ENCODE measurements at regions not wholly inside any gene's neighbourhood (a gene's known extent, or its start where the extent isn't known, plus 50 kb on each side); places are given as distances from the start of the nearest gene placed in this dataset.
"Not testable (repeated sequence)": the region's sequence is repeated elsewhere in the genome, so short reads cannot be mapped to it uniquely, and the experiment has no call there.

DNA sequence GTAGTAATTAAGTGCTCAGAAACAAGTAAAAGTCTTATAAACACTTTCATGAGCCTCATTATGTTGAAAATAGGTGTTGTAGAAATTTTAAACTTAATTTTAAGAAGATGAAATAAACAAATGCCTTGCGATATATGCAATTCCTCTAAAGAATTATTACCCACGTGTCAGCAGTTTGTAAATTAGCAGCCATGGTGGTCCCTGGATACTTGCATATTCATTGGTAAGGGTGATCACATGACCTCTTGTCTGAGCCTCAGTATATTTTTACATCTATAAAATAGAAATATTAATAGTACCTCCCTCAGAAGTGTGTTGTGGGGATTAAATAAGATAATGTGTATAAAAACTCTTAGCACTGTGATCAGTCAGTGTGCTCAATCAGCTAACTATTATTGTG lies 141.5 kb upstream of the SVIL start:
- in situ Hi-C loops (cut with HindIII; ENCODE audit: low pct_unique_long_range_greater_than_20kb, low sequenced_read_pairs): no loop called here
- DNase-seq (ENCODE audit: low read depth in 1 of 2, low spot score in 1 of 2): no peak

GRCh38 chr10:29774475-29774874 lies 139.7 kb upstream of the SVIL start:
- in situ Hi-C loops (cut with HindIII; ENCODE audit: low pct_unique_long_range_greater_than_20kb, low sequenced_read_pairs): no loop called here
- no peak for DNase-seq (ENCODE audit: low read depth in 1 of 2, low spot score in 1 of 2)
- TF ChIP-seq JUND (IDR thresholded peaks at IDR 0.05; ENCODE audit: low read depth): no peak

More for the DNA sequence above, 141.5 kb upstream of the SVIL start:
- TF ChIP-seq JUND (IDR thresholded peaks at IDR 0.05; ENCODE audit: low read depth): no peak

DNA sequence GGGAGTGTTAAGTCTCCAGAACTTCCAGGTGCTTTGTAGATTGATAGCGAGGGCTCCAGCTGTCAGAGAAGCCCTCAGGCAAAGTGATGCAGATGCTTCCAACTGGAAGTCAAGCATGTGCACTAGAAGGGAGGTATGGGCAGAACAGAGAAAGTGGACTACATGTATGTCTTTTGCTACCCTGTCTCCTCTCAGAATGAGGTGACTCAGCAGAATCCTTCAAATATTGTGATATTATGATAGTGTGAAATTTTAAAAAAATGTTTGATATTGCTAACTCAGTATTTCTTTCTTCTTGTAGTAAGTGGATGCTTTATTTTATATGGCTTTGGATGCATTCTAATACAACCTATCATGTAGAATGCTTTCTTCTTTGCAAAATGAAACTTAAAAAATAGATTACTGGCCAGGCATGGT lies 138.9 kb upstream of the SVIL start:
- no peak for TF ChIP-seq JUND (IDR thresholded peaks at IDR 0.05; ENCODE audit: low read depth)
- in situ Hi-C loops (cut with HindIII; ENCODE audit: low pct_unique_long_range_greater_than_20kb, low sequenced_read_pairs): no loop called here
- no peak for DNase-seq (ENCODE audit: low read depth in 1 of 2, low spot score in 1 of 2)

GRCh38 chr10:29772403-29772802 lies 137.6 kb upstream of the SVIL start:
- in situ Hi-C loops (cut with HindIII; ENCODE audit: low pct_unique_long_range_greater_than_20kb, low sequenced_read_pairs): no loop called here
- no peak for DNase-seq (ENCODE audit: low read depth in 1 of 2, low spot score in 1 of 2)
- TF ChIP-seq JUND (IDR thresholded peaks at IDR 0.05; ENCODE audit: low read depth): no peak

DNA sequence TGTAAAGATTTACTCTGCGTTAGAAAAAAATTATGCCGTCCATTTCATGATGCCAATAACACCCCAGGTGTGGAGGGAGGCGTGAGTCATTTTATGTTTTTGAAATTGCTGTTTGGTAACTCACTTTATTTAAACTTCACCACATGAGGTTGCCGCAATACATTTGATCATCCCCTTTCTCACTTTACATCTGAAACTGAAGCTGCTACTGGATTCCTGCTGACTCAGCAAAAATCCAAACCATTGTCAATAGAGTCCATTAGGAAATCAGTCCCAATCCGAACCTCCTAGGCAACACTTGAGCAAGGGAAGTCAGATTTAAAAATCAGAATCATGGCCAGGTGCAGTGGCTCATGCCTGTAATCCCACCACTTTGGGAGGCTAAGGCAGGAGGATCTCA lies 136.6 kb upstream of the SVIL start:
- in situ Hi-C loops (cut with HindIII; ENCODE audit: low pct_unique_long_range_greater_than_20kb, low sequenced_read_pairs): no loop called here
- TF ChIP-seq JUND (IDR thresholded peaks at IDR 0.05; ENCODE audit: low read depth): no peak
- no peak for DNase-seq (ENCODE audit: low read depth in 1 of 2, low spot score in 1 of 2)

DNA sequence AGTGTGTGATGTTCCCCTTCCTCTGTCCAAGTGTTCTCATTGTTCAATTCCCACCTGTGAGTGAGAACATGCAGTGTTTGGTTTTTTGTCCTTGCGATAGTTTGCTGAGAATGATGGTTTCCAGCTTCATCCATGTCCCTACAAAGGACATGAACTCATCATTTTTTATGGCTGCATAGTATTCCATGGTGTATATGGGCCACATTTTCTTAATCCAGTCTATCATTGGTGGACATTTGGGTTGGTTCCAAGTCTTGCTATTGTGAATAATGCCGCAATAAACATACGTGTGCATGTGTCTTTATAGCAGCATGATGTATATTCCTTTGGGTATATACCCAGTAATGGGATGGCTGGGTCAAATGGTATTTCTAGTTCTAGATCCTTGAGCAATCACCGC lies 134.5 kb upstream of the SVIL start:
- in situ Hi-C loops (cut with HindIII; ENCODE audit: low pct_unique_long_range_greater_than_20kb, low sequenced_read_pairs); DNase-seq (ENCODE audit: low read depth in 1 of 2, low spot score in 1 of 2): not testable (repeated sequence)

- TF ChIP-seq JUND (IDR thresholded peaks at IDR 0.05; ENCODE audit: low read depth): no peak
- in situ Hi-C loops (cut with HindIII; ENCODE audit: low pct_unique_long_range_greater_than_20kb, low sequenced_read_pairs): no loop called here
- DNase-seq (ENCODE audit: low read depth in 1 of 2, low spot score in 1 of 2): no peak
Observed at GRCh38 chr10:29767968-29768367, 133.2 kb upstream of the SVIL start.

- no peak for TF ChIP-seq JUND (IDR thresholded peaks at IDR 0.05; ENCODE audit: low read depth)
- DNase-seq (ENCODE audit: low read depth in 1 of 2, low spot score in 1 of 2): no peak
- in situ Hi-C loops (cut with HindIII; ENCODE audit: low pct_unique_long_range_greater_than_20kb, low sequenced_read_pairs): no loop called here
Observed at GRCh38 chr10:29766753-29767152, 132.0 kb upstream of the SVIL start.

DNA sequence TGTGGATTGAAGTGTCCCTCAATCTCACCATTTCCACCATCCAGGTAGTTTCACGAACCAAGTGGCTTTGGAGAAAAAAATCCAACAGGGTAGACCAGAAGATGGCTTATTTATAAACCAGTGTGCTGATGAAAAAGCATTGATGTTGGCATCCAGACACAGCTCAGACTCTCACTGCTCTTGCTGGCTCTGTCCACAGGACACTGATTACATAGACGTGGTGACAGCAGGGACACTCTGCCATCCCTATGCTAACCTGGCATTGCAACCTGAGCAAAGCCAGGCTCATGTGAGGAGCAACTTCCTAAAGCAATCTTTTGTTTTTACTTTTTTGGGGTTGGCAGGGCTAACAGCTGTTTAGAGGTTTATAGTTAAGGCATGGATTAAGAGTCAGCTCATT lies 130.6 kb upstream of the SVIL start:
- DNase-seq (ENCODE audit: low read depth in 1 of 2, low spot score in 1 of 2): no peak
- TF ChIP-seq JUND (IDR thresholded peaks at IDR 0.05; ENCODE audit: low read depth): no peak
- in situ Hi-C loops (cut with HindIII; ENCODE audit: low pct_unique_long_range_greater_than_20kb, low sequenced_read_pairs): no loop called here

- in situ Hi-C loops (cut with HindIII; ENCODE audit: low pct_unique_long_range_greater_than_20kb, low sequenced_read_pairs): no loop called here
- no peak for TF ChIP-seq JUND (IDR thresholded peaks at IDR 0.05; ENCODE audit: low read depth)
- no peak for DNase-seq (ENCODE audit: low read depth in 1 of 2, low spot score in 1 of 2)
Observed at GRCh38 chr10:29763396-29763795, 128.6 kb upstream of the SVIL start.

- in situ Hi-C loops (cut with HindIII; ENCODE audit: low pct_unique_long_range_greater_than_20kb, low sequenced_read_pairs): no loop called here
- TF ChIP-seq JUND (IDR thresholded peaks at IDR 0.05; ENCODE audit: low read depth): no peak
- DNase-seq (ENCODE audit: low read depth in 1 of 2, low spot score in 1 of 2): peak in 1 of 2 experiments; percentile 41
Observed at GRCh38 chr10:29761916-29762315, 127.1 kb upstream of the SVIL start.

DNA sequence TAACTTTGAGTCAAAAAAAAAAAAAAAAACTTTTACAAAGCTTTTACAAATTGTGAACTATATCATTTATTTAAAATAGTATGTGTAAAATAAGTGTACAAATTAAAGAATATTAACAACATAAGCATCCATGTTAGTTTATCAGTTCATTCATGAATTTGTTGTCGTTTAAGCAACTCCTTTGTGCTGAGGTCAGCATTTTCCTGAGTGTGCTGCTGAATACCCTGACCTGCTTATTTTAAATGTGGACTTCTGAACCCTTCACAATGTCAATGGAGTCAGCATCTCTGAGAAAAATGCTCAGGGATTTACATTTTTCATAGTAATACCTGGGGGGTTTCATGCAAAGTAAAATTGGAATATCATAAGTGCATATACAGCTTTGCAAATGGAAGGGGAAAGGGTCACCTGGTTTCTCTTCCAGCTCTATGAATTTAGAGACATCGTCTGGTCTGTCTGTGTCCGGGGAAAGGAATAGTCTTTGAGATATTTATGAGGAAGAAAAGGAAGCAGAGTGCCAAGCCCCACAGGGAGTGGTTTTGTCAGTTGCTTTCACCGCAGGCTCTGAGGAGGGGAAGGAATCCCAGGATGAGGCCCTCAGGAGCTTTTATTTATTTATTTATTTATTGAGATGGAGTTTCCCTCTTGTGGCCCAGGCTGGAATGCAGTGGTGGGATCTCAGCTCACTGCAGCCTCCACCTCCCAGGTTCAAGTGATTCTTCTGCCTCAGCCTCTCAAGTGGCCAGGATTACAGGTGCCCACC lies 125.5 kb upstream of the SVIL start:
- DNase-seq (ENCODE audit: low read depth in 1 of 2, low spot score in 1 of 2): no peak
- no peak for TF ChIP-seq JUND (IDR thresholded peaks at IDR 0.05; ENCODE audit: low read depth)
- in situ Hi-C loops (cut with HindIII; ENCODE audit: low pct_unique_long_range_greater_than_20kb, low sequenced_read_pairs): no loop called here

- no peak for TF ChIP-seq JUND (IDR thresholded peaks at IDR 0.05; ENCODE audit: low read depth)
- in situ Hi-C loops (cut with HindIII; ENCODE audit: low pct_unique_long_range_greater_than_20kb, low sequenced_read_pairs): no loop called here
- no peak for DNase-seq (ENCODE audit: low read depth in 1 of 2, low spot score in 1 of 2)
Observed at GRCh38 chr10:29757551-29758297, 123.0 kb upstream of the SVIL start.

Measured in T47D (cell line).